ENCODE measurements at regions not wholly inside any gene's neighbourhood (a gene's known extent, or its start where the extent isn't known, plus 50 kb on each side); places are given as distances from the start of the nearest gene placed in this dataset.

GRCh38 chr12:70176290-70176689 lies 66.9 kb upstream of the CNOT2 start:
- no peaks in the 10 kb centered on the region for H3K27me3 ChIP-seq (ENCODE audit: control insufficient read depth in 2 of 2, insufficient read depth in 2 of 2, low read length in 2 of 2)
- Mint-ChIP-seq H3K27ac (peak overlapping the region in 1 of 7 donors; percentile 57), H3K9me3 (peaks cover 1 to 8% (median 4%) of the 10 kb centered on the region in 7 donors), H3K4me3 (no peak overlapping the region), H3K36me3 (no peaks in the 10 kb centered on the region), H3K27me3 (ENCODE audit: low read depth in 3 of 3) (no peaks in the 10 kb centered on the region), H3K4me1 (no peaks in the 10 kb centered on the region)
- no peaks in the 10 kb centered on the region for H3K36me3 ChIP-seq (replicated peaks in 1 of 2; ENCODE audit: control insufficient read depth in 1 of 2, insufficient read depth in 2 of 2, low read length in 2 of 2)
- no peak overlapping the region for H3K9ac ChIP-seq (ENCODE audit: insufficient read depth, low read length, poor library complexity, severe bottlenecking)
- no peaks in the 10 kb centered on the region for H3K4me1 ChIP-seq (ENCODE audit: control insufficient read depth in 1 of 2, insufficient read depth in 2 of 2, low read length in 2 of 2)
- H4K20me1 ChIP-seq (ENCODE audit: insufficient read depth, low read length): no peaks in the 10 kb centered on the region
- no peaks in the 10 kb centered on the region for H3K9me3 ChIP-seq (replicated peaks in 1 of 2; ENCODE audit: control insufficient read depth in 1 of 2, insufficient read depth in 1 of 2, low read length in 2 of 2)
- intact Hi-C loops (cut with micrococcal nuclease): no loop called here
- H3K4me2 ChIP-seq (replicated peaks; ENCODE audit: extremely low read depth, low read length, poor library complexity, severe bottlenecking): no peak overlapping the region
- DNase-seq: no peak
- H2AFZ ChIP-seq (ENCODE audit: insufficient read depth, low read depth, low read length, poor library complexity, severe bottlenecking): no peak overlapping the region
- no peaks in the 10 kb centered on the region for H3K79me2 ChIP-seq (ENCODE audit: insufficient read depth, low read length)
- TF ChIP-seq CTCF (IDR thresholded peaks at IDR 0.05): no peak
- no peak overlapping the region for H3K27ac ChIP-seq (ENCODE audit: low read depth in 1 of 2, low read length in 2 of 2)
- no peak overlapping the region for H3K4me3 ChIP-seq (replicated peaks in 1 of 3; ENCODE audit: low read depth in 2 of 3, low read length in 3 of 3)

DNA sequence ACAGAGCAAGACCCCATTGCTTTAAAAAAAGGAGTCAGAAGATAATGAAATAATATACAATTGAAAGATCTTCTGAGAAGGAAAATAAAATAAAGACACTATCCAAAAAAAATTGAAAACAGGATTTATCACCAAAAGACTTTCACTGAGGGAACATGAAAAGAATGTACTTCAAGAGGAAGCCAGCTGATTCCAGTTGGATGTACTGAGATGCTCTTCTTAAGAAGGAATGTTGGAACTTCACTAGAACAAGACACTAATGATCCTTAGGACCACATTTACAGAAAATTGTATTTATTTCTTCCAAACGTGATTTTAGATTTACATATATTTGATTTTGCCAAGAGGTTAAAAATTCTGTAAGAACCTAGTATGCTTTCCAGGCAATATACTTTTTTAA lies 65.6 kb upstream of the CNOT2 start:
- H3K9ac ChIP-seq (ENCODE audit: insufficient read depth, low read length, poor library complexity, severe bottlenecking): no peak overlapping the region
- H3K4me1 ChIP-seq (ENCODE audit: control insufficient read depth in 1 of 2, insufficient read depth in 2 of 2, low read length in 2 of 2): no peaks in the 10 kb centered on the region
- H3K79me2 ChIP-seq (ENCODE audit: insufficient read depth, low read length): no peaks in the 10 kb centered on the region
- H3K4me2 ChIP-seq (replicated peaks; ENCODE audit: extremely low read depth, low read length, poor library complexity, severe bottlenecking): no peak overlapping the region
- no peaks in the 10 kb centered on the region for H4K20me1 ChIP-seq (ENCODE audit: insufficient read depth, low read length)
- no peak overlapping the region for H2AFZ ChIP-seq (ENCODE audit: insufficient read depth, low read depth, low read length, poor library complexity, severe bottlenecking)
- no peaks in the 10 kb centered on the region for H3K36me3 Mint-ChIP-seq
- H3K9me3 Mint-ChIP-seq: peaks cover 1 to 11% (median 5%) of the 10 kb centered on the region in 7 donors
- no peaks in the 10 kb centered on the region for H3K36me3 ChIP-seq (replicated peaks in 1 of 2; ENCODE audit: control insufficient read depth in 1 of 2, insufficient read depth in 2 of 2, low read length in 2 of 2)
- H3K4me3 Mint-ChIP-seq: no peak overlapping the region
- no peaks in the 10 kb centered on the region for H3K4me1 Mint-ChIP-seq
- no peak overlapping the region for H3K27ac Mint-ChIP-seq
- intact Hi-C loops (cut with micrococcal nuclease): no loop called here
- H3K9me3 ChIP-seq (replicated peaks in 1 of 2; ENCODE audit: control insufficient read depth in 1 of 2, insufficient read depth in 1 of 2, low read length in 2 of 2): no peaks in the 10 kb centered on the region
- H3K4me3 ChIP-seq (replicated peaks in 1 of 3; ENCODE audit: low read depth in 2 of 3, low read length in 3 of 3): no peak overlapping the region
- no peak for TF ChIP-seq CTCF (IDR thresholded peaks at IDR 0.05)
- H3K27ac ChIP-seq (ENCODE audit: low read depth in 1 of 2, low read length in 2 of 2): no peak overlapping the region
- no peak for DNase-seq
- H3K27me3 Mint-ChIP-seq (ENCODE audit: low read depth in 3 of 3): no peaks in the 10 kb centered on the region
- H3K27me3 ChIP-seq (ENCODE audit: control insufficient read depth in 2 of 2, insufficient read depth in 2 of 2, low read length in 2 of 2): no peaks in the 10 kb centered on the region
- WGBS (ENCODE audit: insufficient coverage): no CpG with 5 or more reads among the region's 1 CpG

Data from CD14-positive monocyte (primary cell).